Adrenal gland (tissue), 9 donors: ENCODE measurements at regions not wholly inside any gene's neighbourhood (a gene's known extent, or its start where the extent isn't known, plus 50 kb on each side); places are given as distances from the start of the nearest gene placed in this dataset.
"Not testable (repeated sequence)": the region's sequence is repeated elsewhere in the genome, so short reads cannot be mapped to it uniquely, and the experiment has no call there.

Experiments
- DNase-seq, 7 donors: peaks; one replicate each; pipeline ENCODE4 v3.0.0-alpha.2; 2019 to 2020
- H3K27ac ChIP-seq, 5 donors: fragments of 200-600 bp; sonication (generic) in 4 of 5; 1 replicate in 3 of 5; 2 replicates in 2 of 5; pipeline versions ENCODE4 v1.5.1 to v1.8.0; 2016 to 2020; ENCODE audit warnings: mild to moderate bottlenecking in 1 of 5
- H3K27me3 ChIP-seq: fragments of 200-600 bp; 2 replicates; pipeline ENCODE4 v1.8.0; 2021
- H3K36me3 ChIP-seq, 2 donors: fragments of 200-600 bp; replicated peaks in 1 of 2; 1 replicate in 1 of 2; 2 replicates in 1 of 2; pipeline versions ENCODE4 v1.5.1 to v1.8.0; 2018 to 2022
- H3K4me1 ChIP-seq, 2 donors: fragments of 200-600 bp; replicated peaks in 1 of 2; 1 replicate in 1 of 2; 2 replicates in 1 of 2; pipeline versions ENCODE4 v1.5.1 to v1.8.0; 2018 to 2021
- H3K4me3 ChIP-seq, 4 donors: fragments of 200-600 bp; sonication (generic) in 3 of 4; one replicate each; pipeline ENCODE4 v1.5.1; 2016 to 2018
- H3K9me3 ChIP-seq, 3 donors: fragments of 200-600 bp; sonication (generic) in 1 of 3; replicated peaks in 1 of 3; 1 replicate in 2 of 3; 2 replicates in 1 of 3; pipeline versions ENCODE4 v1.5.1 to v1.8.0; 2016 to 2021
- CTCF ChIP-seq, 6 experiments: fragments of 450-650 bp in 4 of 6; fragments of 200-600 bp in 2 of 6; sonication (generic) in 1 of 6; IDR thresholded peaks; 1 replicate in 5 of 6; 2 replicates in 1 of 6; pipeline versions ENCODE4 v1.5.1 to v1.8.0; 2016 to 2021; ENCODE audit warnings: antibody characterized with exemption in 6 of 6, mild to moderate bottlenecking in 2 of 6, moderate library complexity in 1 of 6
- POLR2A ChIP-seq, 2 donors: fragments of 450-650 bp; IDR thresholded peaks; one replicate each; pipeline ENCODE4 v1.6.1; 2017; ENCODE audit warnings: antibody characterized with exemption in 2 of 2, mild to moderate bottlenecking in 2 of 2, moderate library complexity in 1 of 2
- WGBS, 4 donors: extraction: QIAGEN DNeasy Blood & Tissue Kit in 2 of 4; methylation state at CpG; one replicate each; pipeline versions ENCODE4 v1.1.5 to v1.1.7; 2013 to 2017; 5-methylcytosine and 5-hydroxymethylcytosine counted together
- intact Hi-C, 2 donors: fragments of 100-400 bp; cut with DNase I; formaldehyde crosslinking; loops; one replicate each; pipeline versions ENCODE4 v1.14.1 to v1.15.0; 2022 to 2023
- donor health status: healthy with polysubstance abuse.
- donor health status: Bipolar disorder and iron deficiency.
- donor health status: DM: yes; HTN: yes; CAD: no.
- donor health status: DM: no; HTN: no; CAD: no.
- donor health status: DM: no; HTN: no; CAD: no.

DNA sequence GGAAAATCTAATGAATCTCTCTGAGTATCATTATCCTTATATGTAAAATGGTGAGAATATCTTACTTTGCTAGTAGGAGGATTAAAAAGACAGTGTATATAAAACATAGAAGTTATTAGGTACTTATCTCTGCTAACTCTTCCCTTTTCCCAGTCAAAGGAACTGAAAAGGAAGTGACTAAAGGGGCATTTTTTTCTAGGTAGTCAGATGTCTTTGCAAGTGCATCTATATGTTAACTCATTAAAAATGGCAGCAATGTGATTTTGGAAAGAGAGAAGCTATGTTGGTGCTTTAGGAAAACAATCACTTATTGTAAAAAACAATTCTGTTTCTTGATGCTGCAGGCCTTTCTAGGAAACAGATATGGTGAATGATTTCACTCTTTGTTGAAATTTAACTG, 180.9 kb downstream of the SAMD5 start:
- Histone ChIP-seq H3K27me3 (no peaks in the 10 kb centered on the region), H3K27ac (no peak overlapping the region), H3K4me3 (no peak overlapping the region), H3K36me3 (no peaks in the 10 kb centered on the region), H3K9me3 (no peaks in the 10 kb centered on the region), H3K4me1 (no peaks in the 10 kb centered on the region)
- no peak for DNase-seq
- no peak for TF ChIP-seq POLR2A (IDR thresholded peaks at IDR 0.05)
- TF ChIP-seq CTCF (IDR thresholded peaks at IDR 0.05): no peak
- intact Hi-C loops: no loop called here

GRCh38 chr6:147691446-147691845, 183.0 kb downstream of the SAMD5 start:
- Histone ChIP-seq H3K4me3 (no peak overlapping the region), H3K36me3 (no peaks in the 10 kb centered on the region), H3K4me1 (no peaks in the 10 kb centered on the region), H3K27me3 (no peaks in the 10 kb centered on the region), H3K27ac (no peak overlapping the region), H3K9me3 (no peaks in the 10 kb centered on the region)
- TF ChIP-seq CTCF (IDR thresholded peaks at IDR 0.05): no peak
- no peak for TF ChIP-seq POLR2A (IDR thresholded peaks at IDR 0.05)
- no peak for DNase-seq
- intact Hi-C loops: no loop called here
- 25 to 38% (median 32%) methylated on average over 2 of the region's 2 CpGs for WGBS, 4 donors

GRCh38 chr6:147693181-147693580, 184.7 kb downstream of the SAMD5 start:
- intact Hi-C loops: no loop called here
- TF ChIP-seq CTCF (IDR thresholded peaks at IDR 0.05): no peak
- TF ChIP-seq POLR2A (IDR thresholded peaks at IDR 0.05): no peak
- no peak overlapping the region for H3K4me3 ChIP-seq
- 81 to 89% (median 86%) methylated on average over 6 of the region's 6 CpGs for WGBS, 4 donors
- no peaks in the 10 kb centered on the region for H3K4me1 ChIP-seq
- no peaks in the 10 kb centered on the region for H3K9me3 ChIP-seq
- no peak for DNase-seq
- H3K36me3 ChIP-seq: no peaks in the 10 kb centered on the region
- no peak overlapping the region for H3K27ac ChIP-seq
- no peaks in the 10 kb centered on the region for H3K27me3 ChIP-seq

DNA sequence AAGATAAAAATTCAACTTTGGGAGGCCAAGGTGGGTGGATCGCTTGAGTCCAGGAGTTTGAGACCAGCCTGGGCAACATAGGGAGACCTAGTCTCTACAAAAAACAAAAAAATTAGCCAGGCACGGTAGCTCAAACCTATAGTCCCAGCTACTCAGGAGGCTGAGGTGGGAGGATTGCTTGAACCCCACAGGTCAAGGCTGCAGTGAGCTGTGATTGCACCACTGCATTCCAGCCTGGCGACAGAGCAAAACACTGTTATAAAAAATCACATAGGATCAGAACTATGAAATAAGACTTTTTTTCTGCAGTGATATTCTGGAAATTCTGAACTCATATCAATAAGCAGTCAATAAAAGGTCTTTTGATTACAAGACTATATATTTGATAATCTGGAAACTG, 186.1 kb downstream of the SAMD5 start:
- H3K4me1 ChIP-seq, DNase-seq, intact Hi-C loops, H3K36me3 ChIP-seq, H3K4me3 ChIP-seq, H3K9me3 ChIP-seq, H3K27ac ChIP-seq, H3K27me3 ChIP-seq: not testable (repeated sequence)
- 72 to 87% (median 82%) methylated on average over 3 of the region's 3 CpGs for WGBS, 4 donors

DNA sequence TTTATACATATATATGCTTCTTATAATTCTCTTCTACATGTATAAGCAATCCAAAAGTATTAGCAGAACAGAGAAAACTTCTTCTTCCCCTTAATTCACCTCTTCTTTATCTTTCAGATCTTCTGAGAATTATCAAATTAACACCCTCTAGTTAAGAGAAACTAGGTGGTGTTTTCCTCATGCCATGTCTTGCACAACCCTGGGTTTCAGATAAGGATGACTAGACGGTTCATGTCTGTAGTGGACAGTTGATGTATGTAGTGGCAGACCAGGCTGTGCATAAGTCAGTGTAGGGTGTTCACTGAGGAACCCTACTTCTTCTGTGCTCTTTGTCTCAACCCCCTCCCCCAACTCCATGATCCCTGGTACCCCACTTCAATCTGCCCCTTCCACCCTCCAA, 187.3 kb downstream of the SAMD5 start:
- H3K9me3 ChIP-seq: no peaks in the 10 kb centered on the region
- H3K27me3 ChIP-seq: no peaks in the 10 kb centered on the region
- no peak overlapping the region for H3K4me3 ChIP-seq
- WGBS, 4 donors: 64 to 89% (median 73%) methylated on average over 1 of the region's 1 CpG
- DNase-seq: no peak
- H3K4me1 ChIP-seq: no peaks in the 10 kb centered on the region
- intact Hi-C loops: no loop called here
- no peaks in the 10 kb centered on the region for H3K36me3 ChIP-seq
- TF ChIP-seq CTCF (IDR thresholded peaks at IDR 0.05) (no peak), POLR2A (IDR thresholded peaks at IDR 0.05) (no peak)
- H3K27ac ChIP-seq: no peak overlapping the region
